H1 (cell line): ENCODE measurements at regions not wholly inside any gene's neighbourhood (a gene's known extent, or its start where the extent isn't known, plus 50 kb on each side); places are given as distances from the start of the nearest gene placed in this dataset.

ENCODE experiments used
- CTCF ChIA-PET: fragments of 300-600 bp; sonication (Branson Sonifier 250); formaldehyde crosslinking; loops from one replicate; lab custom pipeline; 2021; ENCODE audit not compliant: partially characterized antibody; lab: Charles Lee
- POLR2A ChIA-PET: fragments of 300-600 bp; sonication (Branson Sonifier 250); formaldehyde crosslinking; loops from one replicate; lab custom pipeline; 2021; ENCODE audit warnings: inconsistent platforms; ENCODE audit not compliant: partially characterized antibody; lab: Charles Lee
- DNase-seq, 2 experiments: peaks; one replicate each; pipeline versions ENCODE4 v3.0.0 to v3.0.0-alpha.2; 2010 to 2022; ENCODE audit warnings: low spot score in 2 of 2, low read depth in 1 of 2, mixed read lengths in 1 of 2
- FAIRE-seq: peaks from 2 replicates; lab custom pipeline; 2011; peaks lifted over from hg19 to GRCh38; lab: Jason Lieb, UNC
- H2AFZ ChIP-seq: 2 replicates; pipeline ENCODE4 v1.8.1; 2012; ENCODE audit warnings: low read length, inconsistent platforms
- H2AK5ac ChIP-seq: 2 replicates; pipeline ENCODE4 v1.6.1; 2013; ENCODE audit warnings: low read depth, low read length
- H2BK120ac ChIP-seq: replicated peaks from 2 replicates; pipeline ENCODE3; 2013; ENCODE audit warnings: low read depth, low read length, inconsistent platforms
- H2BK12ac ChIP-seq: 2 replicates; pipeline ENCODE4 v1.6.1; 2013; ENCODE audit warnings: low read depth, low read length
- H2BK15ac ChIP-seq: 2 replicates; pipeline ENCODE4 v1.6.1; 2013; ENCODE audit warnings: low read length
- H2BK20ac ChIP-seq: 2 replicates; pipeline ENCODE4 v1.6.1; 2013; ENCODE audit warnings: low read length
- H2BK5ac ChIP-seq: 2 replicates; pipeline ENCODE4 v1.6.1; 2013; ENCODE audit warnings: low read depth, low read length
- H3K14ac ChIP-seq: 2 replicates; pipeline ENCODE4 v1.6.1; 2013; ENCODE audit warnings: inconsistent platforms; ENCODE audit not compliant: insufficient read length
- H3K18ac ChIP-seq: 2 replicates; pipeline ENCODE4 v1.6.1; 2013; ENCODE audit warnings: low read length; ENCODE audit errors: extremely low read depth
- H3K23ac ChIP-seq: 2 replicates; pipeline ENCODE4 v1.6.1; 2013; ENCODE audit warnings: inconsistent platforms; ENCODE audit not compliant: insufficient read length
- H3K23me2 ChIP-seq: 2 replicates; pipeline ENCODE4 v1.6.1; 2013; ENCODE audit warnings: low read depth, low read length
- H3K27ac ChIP-seq: 2 replicates; pipeline ENCODE4 v1.6.1; 2011; ENCODE audit warnings: low read depth, low read length, inconsistent platforms
- H3K27me3 ChIP-seq, 4 experiments: replicated peaks in 1 of 4; 1 replicate in 1 of 4; 2 replicates in 3 of 4; pipeline versions ENCODE4 v1.6.1 to v1.8.1; 2011 to 2013; ENCODE audit warnings: low read length in 3 of 4, mild to moderate bottlenecking in 3 of 4, inconsistent platforms in 2 of 4, mixed read lengths in 2 of 4, moderate library complexity in 1 of 4; ENCODE audit not compliant: control insufficient read depth in 3 of 4, insufficient read depth in 3 of 4; ENCODE audit errors: extremely low read depth in 1 of 4
- H3K36me3 ChIP-seq, 4 experiments: 2 replicates each; pipeline versions ENCODE4 v1.6.1 to v1.8.1; 2011 to 2013; ENCODE audit warnings: mild to moderate bottlenecking in 4 of 4, low read length in 3 of 4, moderate library complexity in 2 of 4, control low read depth in 1 of 4, inconsistent platforms in 1 of 4; ENCODE audit not compliant: insufficient read depth in 4 of 4, control insufficient read depth in 2 of 4
- H3K4ac ChIP-seq: replicated peaks from 2 replicates; pipeline ENCODE3; 2013; ENCODE audit warnings: low read length, low read depth, mixed read lengths, inconsistent platforms; ENCODE audit not compliant: insufficient read length
- H3K4me1 ChIP-seq, 4 experiments: replicated peaks in 1 of 4; 1 replicate in 1 of 4; 2 replicates in 3 of 4; pipeline versions ENCODE4 v1.6.1 to v1.8.1; 2011 to 2013; ENCODE audit warnings: low read length in 3 of 4, inconsistent platforms in 2 of 4, mixed read lengths in 1 of 4; ENCODE audit not compliant: insufficient read depth in 4 of 4, control insufficient read depth in 3 of 4
- H3K4me2 ChIP-seq, 2 experiments: 2 replicates each; pipeline versions ENCODE4 v1.6.1 to v1.8.1; 2011 to 2013; ENCODE audit warnings: low read depth in 2 of 2, low read length in 2 of 2, control low read depth in 1 of 2, inconsistent platforms in 1 of 2, mild to moderate bottlenecking in 1 of 2; ENCODE audit not compliant: insufficient read depth in 1 of 2
- H3K4me3 ChIP-seq, 4 experiments: fragments of 200-600, 300-600 bp in 1 of 4; sonication (generic), shearing (Covaris generic), sonication (Bioruptor Twin) in 1 of 4; 2 replicates each; pipeline versions ENCODE4 v1.5.1 to v1.8.1; 2011 to 2016; ENCODE audit warnings: low read length in 4 of 4, low read depth in 3 of 4, control low read depth in 2 of 4, inconsistent platforms in 2 of 4, mild to moderate bottlenecking in 2 of 4, mixed read lengths in 1 of 4, moderate library complexity in 1 of 4; ENCODE audit not compliant: insufficient read depth in 2 of 4; ENCODE audit errors: extremely low read depth in 1 of 4
- H3K56ac ChIP-seq: replicated peaks from 2 replicates; pipeline ENCODE3; 2013; ENCODE audit warnings: low read depth, mild to moderate bottlenecking, mixed read lengths, low read length, inconsistent platforms; ENCODE audit not compliant: insufficient read length
- H3K79me1 ChIP-seq: 2 replicates; pipeline ENCODE4 v1.6.1; 2013; ENCODE audit warnings: low read depth, low read length, control low read depth
- H3K79me2 ChIP-seq, 2 experiments: 2 replicates each; pipeline versions ENCODE4 v1.6.1 to v1.8.1; 2012 to 2013; ENCODE audit warnings: low read length in 2 of 2, mild to moderate bottlenecking in 2 of 2, inconsistent platforms in 1 of 2; ENCODE audit not compliant: insufficient read depth in 2 of 2, control insufficient read depth in 1 of 2
- H3K9ac ChIP-seq, 4 experiments: replicated peaks in 1 of 4; 1 replicate in 1 of 4; 2 replicates in 3 of 4; pipeline versions ENCODE4 v1.6.1 to v1.8.1; 2011 to 2013; ENCODE audit warnings: low read depth in 3 of 4, low read length in 3 of 4, control low read depth in 2 of 4, mild to moderate bottlenecking in 2 of 4, moderate library complexity in 2 of 4, inconsistent platforms in 1 of 4; ENCODE audit errors: extremely low read depth in 1 of 4
- H3K9me3 ChIP-seq, 2 experiments: 2 replicates each; pipeline versions ENCODE4 v1.6.1 to v1.8.1; 2012 to 2013; ENCODE audit warnings: mild to moderate bottlenecking in 2 of 2, moderate library complexity in 2 of 2, control low read depth in 1 of 2, inconsistent platforms in 1 of 2, low read depth in 1 of 2, low read length in 1 of 2, mixed read lengths in 1 of 2; ENCODE audit not compliant: insufficient read depth in 2 of 2
- H4K20me1 ChIP-seq, 2 experiments: replicated peaks in 1 of 2; 2 replicates each; pipeline versions ENCODE3 to v1.8.1; 2011 to 2013; ENCODE audit warnings: inconsistent platforms in 2 of 2, low read length in 2 of 2, mild to moderate bottlenecking in 1 of 2; ENCODE audit not compliant: insufficient read depth in 2 of 2, control insufficient read depth in 1 of 2
- H4K5ac ChIP-seq: 2 replicates; pipeline ENCODE4 v1.6.1; 2013; ENCODE audit warnings: low read length, low read depth, mixed read lengths, inconsistent platforms; ENCODE audit not compliant: insufficient read length
- H4K8ac ChIP-seq: 2 replicates; pipeline ENCODE4 v1.8.0; 2013; ENCODE audit warnings: mild to moderate bottlenecking, moderate library complexity, low read length, inconsistent platforms; ENCODE audit not compliant: insufficient read depth; ENCODE audit errors: extremely low read depth
- H4K91ac ChIP-seq: replicated peaks from 2 replicates; pipeline ENCODE3; 2013; ENCODE audit warnings: low read length, mixed read lengths, inconsistent platforms; ENCODE audit not compliant: insufficient read length
- CREB1 ChIP-seq: IDR thresholded peaks from 2 replicates; pipeline ENCODE4 v1.6.1; 2012; ENCODE audit warnings: inconsistent platforms
- PHF8 ChIP-seq: fragments of 200-600 bp; sonication (generic); conservative IDR thresholded peaks from 2 replicates; pipeline ENCODE4 v1.7.1; 2012; ENCODE audit warnings: low read depth, mild to moderate bottlenecking, inconsistent platforms, low read length, moderate library complexity
- SAP30 ChIP-seq: fragments of 300-600 bp; sonication (generic); IDR thresholded peaks from 2 replicates; pipeline ENCODE4 v1.7.1; 2012; ENCODE audit warnings: low read length, moderate library complexity, mild to moderate bottlenecking, inconsistent platforms; ENCODE audit not compliant: insufficient read depth, insufficient replicate concordance
- SRF ChIP-seq: IDR thresholded peaks from 2 replicates; pipeline ENCODE4 v1.6.1; 2011; ENCODE audit warnings: mild to moderate bottlenecking, low read depth, low read length, moderate library complexity
- TEAD4 ChIP-seq: IDR thresholded peaks from 2 replicates; pipeline ENCODE4 v1.6.1; 2012; ENCODE audit warnings: low read depth, low read length, inconsistent platforms, mixed read lengths
- YY1 ChIP-seq: IDR thresholded peaks from 2 replicates; pipeline ENCODE4 v1.6.1; 2011; ENCODE audit warnings: low read depth, mild to moderate bottlenecking, low read length
- WGBS, 2 experiments: shearing (Covaris generic) in 1 of 2; methylation state at CpG; one replicate each; pipeline versions ENCODE4 v1.1.6 to v1.1.7; 2013 to 2015; ENCODE audit warnings: low lambda C conversion rate in 2 of 2, mixed read lengths in 2 of 2, inconsistent platforms in 1 of 2, low coverage in 1 of 2, missing lambda C conversion rate in 1 of 2; ENCODE audit not compliant: insufficient replicate concordance in 2 of 2, insufficient coverage in 1 of 2, insufficient read length in 1 of 2; ENCODE audit errors: extremely low coverage in 1 of 2, missing lambda C conversion rate in 1 of 2; 5-methylcytosine and 5-hydroxymethylcytosine counted together

DNA sequence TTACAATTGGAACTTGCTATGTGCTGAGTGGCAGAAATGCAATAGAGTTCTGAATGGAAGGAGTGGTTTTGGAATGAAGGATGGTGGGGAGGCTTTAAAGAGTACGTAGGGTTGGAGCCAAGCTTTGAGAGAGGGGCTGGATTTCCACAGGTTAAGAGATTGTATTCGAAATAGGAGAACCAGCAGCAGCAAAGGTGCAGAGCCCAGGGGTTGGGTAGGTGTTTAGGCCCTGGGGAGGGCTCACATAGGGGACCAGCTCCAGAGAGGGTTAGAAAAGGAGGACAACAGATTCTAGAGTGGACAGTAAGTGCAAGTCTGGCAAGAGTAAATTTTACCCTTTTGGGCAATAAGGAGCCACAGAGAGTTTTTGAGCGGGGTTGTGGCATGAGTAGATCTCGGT, 297.2 kb downstream of the RPS24 start:
- Histone ChIP-seq H2AFZ (no peak overlapping the region), H3K79me1 (no peaks in the 10 kb centered on the region), H3K4me2 (no peak overlapping the region; a peak in 1 of 4 replicates)
- 96% methylated on average over 4 of the region's 4 CpGs; no CpG with 5 or more reads in 1 of the 2 experiments for WGBS, 2 experiments
- TF ChIP-seq SRF (no peak), YY1 (no peak), PHF8 (no peak), TEAD4 (no peak), CREB1 (no peak), SAP30 (no peak)
- TF ChIP-seq, all 59 proteins: peak for 0
- H3K36me3 ChIP-seq, result no peaks in the 10 kb centered on the region
- peaks cover 0 to 3% of the 10 kb centered on the region in 2 experiments; a peak in 1 of 4 replicates for H3K9me3 ChIP-seq
- H3K9ac ChIP-seq, result no peak overlapping the region
- no peak overlapping the region for H3K14ac ChIP-seq
- CTCF ChIA-PET, result no interaction called here
- H3K4me3 ChIP-seq, result no peak overlapping the region
- no peaks in the 10 kb centered on the region for H3K27me3 ChIP-seq
- 0 out of 2 replicates have a peak overlapping the region, but pooled peaks have one; percentile 29 for H2BK15ac ChIP-seq
- no peak overlapping the region for H2BK20ac ChIP-seq
- no peak overlapping the region for H2AK5ac ChIP-seq
- no peaks in the 10 kb centered on the region for H3K23me2 ChIP-seq
- no peak overlapping the region for H4K5ac ChIP-seq
- no peak for DNase-seq
- H3K27ac ChIP-seq, result no peak overlapping the region
- no peak overlapping the region for H2BK120ac ChIP-seq
- POLR2A ChIA-PET, result no interaction called here
- no peaks in the 10 kb centered on the region for H3K79me2 ChIP-seq
- H3K4ac ChIP-seq, result no peak overlapping the region
- H3K56ac ChIP-seq, result no peak overlapping the region
- peaks cover 0 to 3% (median 0%) of the 10 kb centered on the region in 4 experiments; a peak in 2 of 7 replicates for H3K4me1 ChIP-seq
- H4K91ac ChIP-seq, result no peak overlapping the region
- no peak for FAIRE-seq
- H3K18ac ChIP-seq, result no peak overlapping the region
- H3K23ac ChIP-seq, result no peak overlapping the region
- H4K8ac ChIP-seq, result no peak overlapping the region
- no peak overlapping the region for H2BK12ac ChIP-seq
- no peak overlapping the region for H2BK5ac ChIP-seq
- H4K20me1 ChIP-seq, result no peaks in the 10 kb centered on the region
